Trophoblast cell (in vitro differentiated cells and primary cell): ENCODE measurements at regions not wholly inside any gene's neighbourhood (a gene's known extent, or its start where the extent isn't known, plus 50 kb on each side); places are given as distances from the start of the nearest gene placed in this dataset.

ENCODE experiments used
- DNase-seq, 2 donors: peaks; one replicate each; pipeline ENCODE4 v3.0.0-alpha.2; 2016
- H2AFZ ChIP-seq: 2 replicates; pipeline ENCODE4 v1.6.1; 2013; ENCODE audit warnings: low read length, moderate library complexity, mild to moderate bottlenecking; ENCODE audit not compliant: insufficient read depth, poor library complexity
- H2AK5ac ChIP-seq: 2 replicates; pipeline ENCODE4 v1.6.1; 2013; ENCODE audit warnings: mild to moderate bottlenecking, low read length
- H2BK120ac ChIP-seq: 2 replicates; pipeline ENCODE4 v1.6.1; 2013; ENCODE audit warnings: low read length, mild to moderate bottlenecking, moderate library complexity; ENCODE audit not compliant: insufficient read depth, poor library complexity
- H2BK12ac ChIP-seq: 2 replicates; pipeline ENCODE4 v1.6.1; 2013; ENCODE audit warnings: mild to moderate bottlenecking, low read length, moderate library complexity
- H2BK5ac ChIP-seq: 2 replicates; pipeline ENCODE4 v1.6.1; 2013; ENCODE audit warnings: low read length, low read depth, moderate library complexity, mild to moderate bottlenecking; ENCODE audit not compliant: poor library complexity
- H3K14ac ChIP-seq: 2 replicates; pipeline ENCODE4 v1.6.1; 2013; ENCODE audit warnings: mild to moderate bottlenecking, low read length
- H3K18ac ChIP-seq: 2 replicates; pipeline ENCODE4 v1.6.1; 2013; ENCODE audit warnings: mild to moderate bottlenecking, low read length
- H3K23ac ChIP-seq: 2 replicates; pipeline ENCODE4 v1.6.1; 2013; ENCODE audit warnings: low read length
- H3K27ac ChIP-seq: 2 replicates; pipeline ENCODE4 v1.5.1; 2013; ENCODE audit warnings: low read depth, mild to moderate bottlenecking, inconsistent platforms, low read length, moderate library complexity
- H3K27me3 ChIP-seq: 2 replicates; pipeline ENCODE4 v1.6.1; 2013; ENCODE audit warnings: inconsistent platforms, mild to moderate bottlenecking, low read length, moderate library complexity; ENCODE audit not compliant: insufficient read depth
- H3K36me3 ChIP-seq, 2 experiments: 1 replicate in 1 of 2; 2 replicates in 1 of 2; pipeline ENCODE4 v1.6.1; 2013; ENCODE audit warnings: low read length in 2 of 2, mild to moderate bottlenecking in 2 of 2, moderate library complexity in 1 of 2; ENCODE audit not compliant: insufficient read depth in 2 of 2, control insufficient read depth in 1 of 2
- H3K4ac ChIP-seq: 2 replicates; pipeline ENCODE4 v1.6.1; 2013; ENCODE audit warnings: low read depth, mild to moderate bottlenecking, low read length, moderate library complexity
- H3K4me1 ChIP-seq, 2 experiments: 1 replicate in 1 of 2; 2 replicates in 1 of 2; pipeline ENCODE4 v1.6.1; 2013; ENCODE audit warnings: low read length in 2 of 2, mild to moderate bottlenecking in 2 of 2, moderate library complexity in 1 of 2; ENCODE audit not compliant: insufficient read depth in 2 of 2, control insufficient read depth in 1 of 2
- H3K4me2 ChIP-seq: 2 replicates; pipeline ENCODE4 v1.6.1; 2013; ENCODE audit warnings: inconsistent platforms, mild to moderate bottlenecking, low read length, moderate library complexity
- H3K4me3 ChIP-seq: 2 replicates; pipeline ENCODE4 v1.5.1; 2013; ENCODE audit warnings: mild to moderate bottlenecking, low read depth, low read length, inconsistent platforms
- H3K79me1 ChIP-seq: one replicate; pipeline ENCODE4 v1.6.1; 2013; ENCODE audit warnings: low read length
- H3K79me2 ChIP-seq: 2 replicates; pipeline ENCODE4 v1.6.1; 2013; ENCODE audit warnings: low read length, mild to moderate bottlenecking; ENCODE audit not compliant: control insufficient read depth, insufficient read depth, poor library complexity
- H3K9ac ChIP-seq: 2 replicates; pipeline ENCODE4 v1.6.1; 2013; ENCODE audit warnings: mild to moderate bottlenecking, low read length
- H3K9me3 ChIP-seq: 2 replicates; pipeline ENCODE4 v1.6.1; 2013; ENCODE audit warnings: low read depth, mild to moderate bottlenecking, control low read depth, inconsistent platforms, low read length; ENCODE audit not compliant: insufficient read depth
- H4K12ac ChIP-seq: 2 replicates; pipeline ENCODE4 v1.6.1; 2013; ENCODE audit warnings: low read depth, mild to moderate bottlenecking, low read length, moderate library complexity
- H4K8ac ChIP-seq: 2 replicates; pipeline ENCODE4 v1.6.1; 2013; ENCODE audit warnings: low read depth, mild to moderate bottlenecking, low read length, moderate library complexity
- H4K91ac ChIP-seq: one replicate; pipeline ENCODE4 v1.6.1; 2013; ENCODE audit warnings: low read depth, mild to moderate bottlenecking, low read length, moderate library complexity
- WGBS: extraction: QIAGEN DNeasy Blood & Tissue Kit; methylation state at CpG from one replicate; pipeline ENCODE4 v1.1.7; 2013; ENCODE audit warnings: missing lambda C conversion rate; ENCODE audit not compliant: insufficient read length, insufficient coverage; ENCODE audit errors: extremely low coverage; 5-methylcytosine and 5-hydroxymethylcytosine counted together

DNA sequence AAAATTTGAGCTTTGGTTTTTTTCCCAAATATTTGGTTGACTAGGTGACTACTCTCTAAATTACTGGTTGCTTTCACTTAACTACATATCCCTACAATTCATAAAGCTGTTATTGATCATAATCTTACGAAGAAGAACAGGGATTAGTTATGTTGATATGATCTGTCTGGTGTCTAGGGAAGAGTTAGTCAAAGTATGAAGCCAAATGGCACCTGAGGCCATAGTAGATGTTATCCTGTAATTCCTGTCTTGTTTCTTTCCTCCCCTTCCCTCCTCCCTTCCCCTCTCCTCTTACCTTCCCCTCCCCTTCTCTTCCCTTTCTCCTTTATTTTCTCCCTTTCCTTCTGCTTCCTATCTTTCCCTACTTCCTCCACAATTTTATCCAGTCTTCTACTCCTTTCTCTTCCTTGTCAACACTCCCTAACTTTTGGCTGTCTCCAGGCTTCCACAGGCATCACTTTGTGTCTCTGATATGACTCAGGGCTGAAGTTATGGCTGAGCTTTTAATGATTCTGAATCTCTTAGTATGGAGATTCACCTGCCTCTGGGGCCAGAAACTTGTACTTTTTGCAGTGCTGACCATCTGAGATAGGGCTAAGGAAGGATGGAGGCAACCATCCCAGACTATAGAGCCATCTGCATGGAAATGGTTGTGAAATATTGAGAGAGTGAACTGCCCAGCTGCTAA, 149.9 kb upstream of the TCF4 start:
- Histone ChIP-seq H3K36me3 (no peaks in the 10 kb centered on the region), H3K4ac (no peak overlapping the region), H3K18ac (no peak overlapping the region), H3K4me2 (no peak overlapping the region), H3K27me3 (no peaks in the 10 kb centered on the region), H3K27ac (peak overlapping the region; percentile 95), H2BK5ac (peak overlapping the region; percentile 70), H3K23ac (no peak overlapping the region), H2AFZ (no peak overlapping the region), H3K9ac (no peak overlapping the region), H3K4me3 (no peak overlapping the region), H2BK120ac (peak overlapping the region; percentile 2), H3K79me2 (no peaks in the 10 kb centered on the region), H3K4me1 (peaks cover 8 to 16% of the 10 kb centered on the region in 2 experiments), H3K9me3 (no peaks in the 10 kb centered on the region), H4K91ac (peak overlapping the region; percentile 26), H3K14ac (no peak overlapping the region), H4K8ac (no peak overlapping the region), H3K79me1 (peaks cover 41% of the 10 kb centered on the region), H4K12ac (no peak overlapping the region), H2BK12ac (no peak overlapping the region), H2AK5ac (no peak overlapping the region)
- WGBS = no CpG with 5 or more reads among the region's 1 CpG
- peak; percentile 65 to 82 for DNase-seq

DNA sequence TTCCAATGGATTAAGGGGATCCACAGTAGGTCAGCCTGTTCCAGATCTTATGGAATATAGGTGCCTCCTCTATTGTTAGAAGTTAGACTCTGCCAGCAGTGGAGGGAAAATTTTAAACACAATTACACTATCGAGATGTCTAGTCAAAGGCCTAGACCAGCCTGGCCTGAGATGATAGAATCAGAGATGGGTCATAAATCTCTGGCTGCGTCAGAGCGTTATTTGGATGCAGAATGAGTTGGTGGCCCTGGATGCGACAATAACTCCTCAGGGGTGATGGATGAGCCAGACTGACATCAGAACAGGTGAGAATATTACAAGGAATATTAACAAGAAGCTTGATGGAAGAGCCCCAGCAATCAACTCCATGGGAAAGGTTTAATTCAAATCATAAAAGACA, 149.3 kb upstream of the TCF4 start:
- H3K79me1 ChIP-seq = peaks cover 42% of the 10 kb centered on the region
- H3K27ac ChIP-seq = peak overlapping the region; percentile 87
- H4K8ac ChIP-seq = peak overlapping the region; percentile 14
- peak overlapping the region; percentile 63 for H3K4ac ChIP-seq
- H3K36me3 ChIP-seq = no peaks in the 10 kb centered on the region
- no peaks in the 10 kb centered on the region for H3K27me3 ChIP-seq
- no peak overlapping the region for H3K23ac ChIP-seq
- H3K18ac ChIP-seq = peak overlapping the region; percentile 42
- H2BK12ac ChIP-seq = peak overlapping the region; percentile 97
- no peak overlapping the region for H4K12ac ChIP-seq
- peak overlapping the region; percentile 73 for H2AK5ac ChIP-seq
- no peaks in the 10 kb centered on the region for H3K79me2 ChIP-seq
- H2AFZ ChIP-seq = peak overlapping the region; percentile 43
- peak overlapping the region; percentile 95 for H4K91ac ChIP-seq
- no peak overlapping the region for H3K4me2 ChIP-seq
- peaks cover 8 to 20% of the 10 kb centered on the region in 2 experiments for H3K4me1 ChIP-seq
- no peak overlapping the region for H3K9ac ChIP-seq
- H2BK5ac ChIP-seq = peak overlapping the region; percentile 100
- no CpG with 5 or more reads among the region's 4 CpGs for WGBS
- H2BK120ac ChIP-seq = peak overlapping the region; percentile 89
- DNase-seq = peak; percentile 38 to 48
- peak overlapping the region; percentile 80 for H3K14ac ChIP-seq
- H3K9me3 ChIP-seq = no peaks in the 10 kb centered on the region
- H3K4me3 ChIP-seq = no peak overlapping the region

DNA sequence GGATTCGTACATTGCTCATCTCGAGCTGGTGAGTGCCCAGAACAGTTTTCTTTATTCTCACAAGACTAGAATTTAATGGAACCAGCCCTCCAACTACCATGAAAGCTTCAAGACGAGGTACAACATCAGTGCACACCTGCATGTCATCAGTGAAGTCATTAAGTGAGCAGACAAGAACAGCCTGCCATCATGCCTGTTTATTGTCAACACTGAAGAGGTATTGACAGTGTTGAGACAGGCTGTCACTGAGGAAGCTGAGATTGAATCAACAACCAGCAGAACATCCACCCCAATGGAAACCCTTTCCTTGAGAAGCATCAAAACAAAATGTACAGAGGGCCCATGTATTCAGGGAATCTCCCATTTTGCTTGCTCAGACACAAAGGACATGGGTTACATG, 148.0 kb upstream of the TCF4 start:
- peak overlapping the region; percentile 24 for H2BK5ac ChIP-seq
- H2BK120ac ChIP-seq = peak overlapping the region; percentile 70
- no peak overlapping the region for H2BK12ac ChIP-seq
- H3K23ac ChIP-seq = no peak overlapping the region
- H3K9me3 ChIP-seq = no peaks in the 10 kb centered on the region
- no peak overlapping the region for H3K4me2 ChIP-seq
- no peak overlapping the region for H3K18ac ChIP-seq
- H3K27ac ChIP-seq = peak overlapping the region; percentile 89
- no peaks in the 10 kb centered on the region for H3K27me3 ChIP-seq
- no peak overlapping the region for H3K4ac ChIP-seq
- H3K79me2 ChIP-seq = no peaks in the 10 kb centered on the region
- no peak overlapping the region for H4K12ac ChIP-seq
- H4K91ac ChIP-seq = no peak overlapping the region
- peaks cover 38% of the 10 kb centered on the region for H3K79me1 ChIP-seq
- peaks cover 8 to 22% of the 10 kb centered on the region in 2 experiments for H3K4me1 ChIP-seq
- no peak overlapping the region for H3K9ac ChIP-seq
- no peak overlapping the region for H2AK5ac ChIP-seq
- no CpG with 5 or more reads among the region's 3 CpGs for WGBS
- H3K4me3 ChIP-seq = no peak overlapping the region
- H4K8ac ChIP-seq = no peak overlapping the region
- no peaks in the 10 kb centered on the region for H3K36me3 ChIP-seq
- no peak overlapping the region for H2AFZ ChIP-seq
- no peak overlapping the region for H3K14ac ChIP-seq
- DNase-seq = no peak

DNA sequence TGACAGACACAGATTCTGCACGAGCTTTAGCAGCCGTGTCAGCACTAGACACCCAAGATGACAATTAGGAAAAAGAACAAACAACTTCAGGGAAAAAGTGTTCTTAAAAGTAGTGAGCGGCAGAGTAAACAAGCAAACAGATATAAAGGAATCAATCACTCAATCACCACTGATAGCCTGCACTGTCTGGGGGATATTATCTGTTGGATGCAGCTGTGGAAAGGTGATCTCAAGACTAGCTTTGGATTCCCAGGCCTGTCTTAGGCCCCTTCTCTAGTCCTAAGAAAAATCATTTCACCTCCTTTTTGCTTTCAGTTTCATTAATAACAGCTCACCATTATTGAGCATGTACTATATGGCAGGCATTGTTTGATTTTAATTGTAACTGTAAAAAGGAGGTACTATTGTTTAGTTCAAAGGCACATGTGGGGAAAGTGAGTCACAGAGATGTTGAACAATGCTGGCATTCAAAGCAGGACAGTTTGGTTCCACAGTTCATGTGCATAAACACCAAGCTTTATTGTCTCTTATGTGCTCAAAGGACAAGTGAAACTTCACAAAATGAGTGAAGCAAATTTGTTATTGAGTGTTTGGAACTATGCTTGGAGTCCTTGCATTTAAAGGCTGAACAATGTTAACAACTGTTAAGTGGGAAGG, 147.3 kb upstream of the TCF4 start:
- peak overlapping the region; percentile 26 for H2BK12ac ChIP-seq
- no peaks in the 10 kb centered on the region for H3K9me3 ChIP-seq
- H3K36me3 ChIP-seq = no peaks in the 10 kb centered on the region
- H4K91ac ChIP-seq = peak overlapping the region; percentile 87
- H3K4me2 ChIP-seq = no peak overlapping the region
- peak overlapping the region; percentile 58 for H4K8ac ChIP-seq
- H3K18ac ChIP-seq = peak overlapping the region; percentile 34
- WGBS = no CpG with 5 or more reads among the region's 3 CpGs
- peak overlapping the region; percentile 67 for H2BK120ac ChIP-seq
- no peak for DNase-seq
- H2AFZ ChIP-seq = peak overlapping the region; percentile 43
- H3K14ac ChIP-seq = peak overlapping the region; percentile 16
- no peaks in the 10 kb centered on the region for H3K27me3 ChIP-seq
- peak overlapping the region; percentile 89 for H2BK5ac ChIP-seq
- H3K9ac ChIP-seq = no peak overlapping the region
- peaks cover 8 to 22% of the 10 kb centered on the region in 2 experiments for H3K4me1 ChIP-seq
- no peak overlapping the region for H4K12ac ChIP-seq
- H3K4ac ChIP-seq = no peak overlapping the region
- no peak overlapping the region for H2AK5ac ChIP-seq
- no peak overlapping the region for H3K4me3 ChIP-seq
- H3K79me2 ChIP-seq = no peaks in the 10 kb centered on the region
- peak overlapping the region; percentile 88 for H3K27ac ChIP-seq
- peaks cover 40% of the 10 kb centered on the region for H3K79me1 ChIP-seq
- H3K23ac ChIP-seq = no peak overlapping the region
